ENCODE measurements at regions not wholly inside any gene's neighbourhood (a gene's known extent, or its start where the extent isn't known, plus 50 kb on each side); places are given as distances from the start of the nearest gene placed in this dataset.
"Not testable (repeated sequence)": the region's sequence is repeated elsewhere in the genome, so short reads cannot be mapped to it uniquely, and the experiment has no call there.

DNA sequence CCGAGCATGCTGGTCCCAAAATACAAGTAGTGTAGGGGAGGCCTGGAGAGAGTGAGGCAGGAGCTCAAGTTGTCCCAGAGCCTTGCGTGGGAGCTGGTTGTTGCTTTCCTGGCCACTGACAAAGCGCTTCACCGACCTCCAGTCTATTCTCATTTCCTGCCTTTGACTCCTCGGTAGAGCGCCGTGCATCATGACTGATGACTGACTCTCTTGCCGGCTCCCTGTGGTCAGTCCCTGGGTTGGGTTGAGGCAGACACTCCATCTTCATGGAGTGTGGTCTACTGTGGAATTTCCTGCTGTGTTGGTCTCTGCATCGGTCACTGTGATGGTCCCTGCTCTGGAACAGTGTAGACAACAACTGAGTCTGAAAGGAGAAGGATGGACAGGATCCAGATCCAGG lies 175.1 kb upstream of the S1PR3 start:
- DNase-seq (ENCODE audit: low read depth), result no peak

DNA sequence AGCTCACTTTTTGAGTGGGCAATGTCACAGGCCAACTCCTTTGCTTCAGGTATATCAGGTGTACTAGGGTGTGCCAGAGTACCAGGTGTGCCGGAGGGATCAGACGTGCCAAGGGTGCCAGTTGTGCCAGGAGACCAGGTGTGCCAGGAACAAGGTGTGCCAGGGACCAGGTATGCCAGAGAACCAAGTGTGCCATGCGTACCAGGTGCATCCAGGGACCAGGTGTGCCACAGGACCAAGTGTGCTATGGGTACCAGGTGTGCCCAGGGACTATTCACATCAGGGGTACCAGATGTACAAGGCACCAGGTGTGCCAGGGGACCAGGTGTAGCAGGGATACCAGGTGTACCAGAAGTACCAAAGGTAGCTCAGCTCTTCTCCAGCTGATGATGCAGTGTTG lies 174.7 kb upstream of the S1PR3 start:
- no peak for DNase-seq (ENCODE audit: low read depth)

GRCh38 chr9:88817628-88818027 lies 173.6 kb upstream of the S1PR3 start:
- DNase-seq (ENCODE audit: low read depth), result no peak

- no peak for DNase-seq (ENCODE audit: low read depth)
Measured at GRCh38 chr9:88818495-88819201, 172.6 kb upstream of the S1PR3 start.

- no peak for DNase-seq (ENCODE audit: low read depth)
Measured at GRCh38 chr9:88819476-88819875, 171.8 kb upstream of the S1PR3 start.

GRCh38 chr9:88820055-88820454 lies 171.2 kb upstream of the S1PR3 start:
- no peak for DNase-seq (ENCODE audit: low read depth)

DNA sequence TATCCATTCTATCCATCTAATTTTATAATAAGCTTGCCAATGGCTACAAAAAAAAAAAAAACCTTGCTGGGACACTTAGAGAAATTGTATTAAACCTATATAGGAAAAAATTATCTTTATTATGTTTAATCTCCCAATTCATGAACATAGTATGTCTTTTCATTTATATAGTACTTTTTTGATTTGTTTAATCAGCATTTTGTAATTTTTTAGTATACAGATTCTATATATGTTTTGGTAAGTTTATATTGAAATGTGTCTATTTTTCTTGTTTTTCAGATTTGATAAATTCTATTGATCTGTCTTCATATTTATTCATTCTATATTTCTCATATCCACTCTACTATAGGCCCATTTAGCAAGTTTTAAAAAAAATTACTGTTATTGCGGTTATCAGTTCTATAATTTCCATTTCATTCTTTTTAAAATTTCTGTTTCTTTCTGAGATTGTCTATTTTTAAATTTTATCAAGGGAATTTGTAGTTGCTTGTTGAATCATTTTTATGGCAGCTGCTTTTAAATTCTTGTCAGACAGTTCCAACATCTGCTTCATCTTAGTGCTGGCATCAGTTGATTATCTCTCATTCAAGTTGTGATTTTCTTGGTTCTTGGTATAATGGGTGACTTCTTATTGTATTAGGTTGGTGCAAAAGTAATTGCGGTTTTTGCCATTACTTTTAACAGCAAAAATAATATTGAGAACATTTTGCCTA lies 170.1 kb upstream of the S1PR3 start:
- no peak for DNase-seq (ENCODE audit: low read depth)

- no peak for DNase-seq (ENCODE audit: low read depth)
Measured at GRCh38 chr9:88821746-88822106, 169.5 kb upstream of the S1PR3 start.

DNA sequence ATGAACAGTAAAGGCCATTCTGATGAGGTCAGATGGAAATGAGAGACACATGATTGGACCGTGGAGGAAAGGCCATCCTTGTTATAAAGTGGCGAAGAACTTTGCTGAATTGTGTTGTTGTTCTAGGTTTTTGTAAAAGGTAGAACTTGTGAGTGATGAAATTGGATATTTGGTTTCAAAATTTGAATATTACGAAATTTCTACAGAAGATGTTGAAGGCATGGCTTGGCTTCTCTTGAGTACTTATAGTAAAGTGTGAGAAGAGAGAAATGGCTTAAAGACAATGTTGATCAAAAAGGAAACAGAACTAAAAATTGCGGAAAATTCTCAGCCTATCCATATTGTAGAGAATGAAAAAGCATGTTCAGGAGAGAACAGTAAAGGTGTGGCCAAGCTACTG lies 166.6 kb upstream of the S1PR3 start:
- no peak for DNase-seq (ENCODE audit: low read depth)

GRCh38 chr9:88826181-88826580 lies 165.1 kb upstream of the S1PR3 start:
- DNase-seq (ENCODE audit: low read depth), result no peak

DNA sequence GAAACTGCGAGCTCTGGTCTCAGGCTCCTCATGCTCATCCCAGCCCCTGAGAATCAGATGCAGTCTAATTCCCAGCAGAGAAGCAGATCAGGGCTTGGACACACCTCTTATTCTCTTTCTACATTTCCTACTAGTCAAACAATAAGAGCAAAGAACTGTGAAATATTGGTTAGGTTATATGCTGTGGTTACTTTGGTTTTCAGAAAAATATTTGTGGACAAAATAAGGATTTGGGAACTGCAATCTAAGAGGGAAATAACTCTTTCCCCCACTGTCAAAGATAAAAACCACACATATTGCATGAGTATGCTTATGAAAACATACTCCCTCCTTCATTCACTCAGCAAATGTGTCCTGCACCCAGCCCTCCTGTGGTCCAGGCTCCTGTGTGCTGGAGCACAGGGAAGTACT lies 164.5 kb upstream of the S1PR3 start:
- no peak for DNase-seq (ENCODE audit: low read depth)

DNA sequence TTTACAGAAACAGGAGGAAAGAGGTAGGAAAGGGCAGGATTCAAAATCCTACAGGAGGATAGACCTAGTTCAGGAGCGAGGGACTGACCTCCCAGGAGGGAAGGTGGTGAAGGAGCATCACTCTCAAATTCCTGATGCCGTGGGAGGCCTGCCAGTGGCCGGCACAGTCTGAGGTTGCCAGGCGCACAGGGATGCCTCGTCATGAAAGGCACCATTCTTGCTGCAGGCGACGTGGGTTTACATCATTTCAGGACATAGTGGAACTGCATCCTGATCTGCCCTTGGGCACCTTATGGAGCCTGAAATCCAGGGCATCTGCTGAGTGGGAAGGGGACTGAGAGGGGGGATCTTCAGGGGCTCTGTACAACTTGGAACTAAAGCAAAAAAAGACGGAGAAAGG lies 163.2 kb upstream of the S1PR3 start:
- no peak for DNase-seq (ENCODE audit: low read depth)

- no peak for DNase-seq (ENCODE audit: low read depth)
Measured at GRCh38 chr9:88828492-88828974, 162.7 kb upstream of the S1PR3 start.

GRCh38 chr9:88829276-88829675 lies 162.0 kb upstream of the S1PR3 start:
- DNase-seq (ENCODE audit: low read depth), result no peak

GRCh38 chr9:88831713-88832407 lies 159.4 kb upstream of the S1PR3 start:
- DNase-seq (ENCODE audit: low read depth), result no peak

GRCh38 chr9:88833946-88834345 lies 157.3 kb upstream of the S1PR3 start:
- no peak for DNase-seq (ENCODE audit: low read depth)

DNA sequence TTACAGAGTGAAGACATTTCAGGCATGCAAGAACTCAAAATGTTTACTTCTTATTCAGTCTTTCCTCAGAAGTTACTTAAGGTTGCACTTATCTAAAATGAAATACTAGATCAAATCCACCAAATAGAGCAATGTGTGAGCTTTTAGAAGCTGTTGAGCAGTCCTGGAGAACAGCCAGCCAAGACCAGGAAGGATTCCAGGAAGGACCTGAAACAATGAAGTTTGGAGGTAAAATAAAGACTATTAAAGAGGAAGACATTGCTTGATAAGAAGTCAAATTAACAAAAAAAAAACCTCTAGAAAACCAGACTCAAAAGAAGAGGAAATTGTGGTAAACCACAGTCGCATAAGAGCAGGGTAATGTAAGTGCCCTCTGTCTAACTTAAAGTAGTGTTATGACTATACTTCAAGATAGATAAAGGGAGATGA lies 156.2 kb upstream of the S1PR3 start:
- DNase-seq (ENCODE audit: low read depth), result no peak

- no peak for DNase-seq (ENCODE audit: low read depth)
Measured at GRCh38 chr9:88835772-88836171, 155.5 kb upstream of the S1PR3 start.

- no peak for DNase-seq (ENCODE audit: low read depth)
Measured at GRCh38 chr9:88837731-88838130, 153.5 kb upstream of the S1PR3 start.

DNA sequence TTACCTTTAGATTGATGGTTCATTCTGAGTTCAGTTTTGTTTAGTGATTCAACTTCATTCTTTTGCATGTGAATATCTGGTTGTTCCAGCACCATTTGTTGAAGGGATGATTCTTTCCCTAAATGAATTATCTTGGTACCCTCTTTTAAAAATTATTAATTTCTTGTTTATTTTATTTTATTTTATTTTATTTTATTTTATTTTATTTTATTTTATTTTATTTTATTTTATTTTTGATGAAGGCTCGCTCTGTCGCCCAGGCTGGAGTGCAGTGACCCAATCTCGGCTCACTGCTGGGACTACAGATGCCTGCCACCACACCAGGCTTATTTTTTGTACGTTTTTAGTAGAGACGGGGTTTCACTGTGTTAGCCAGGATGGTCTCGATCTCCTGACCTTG lies 141.4 kb upstream of the S1PR3 start:
- DNase-seq (ENCODE audit: low read depth), result not testable (repeated sequence)

DNA sequence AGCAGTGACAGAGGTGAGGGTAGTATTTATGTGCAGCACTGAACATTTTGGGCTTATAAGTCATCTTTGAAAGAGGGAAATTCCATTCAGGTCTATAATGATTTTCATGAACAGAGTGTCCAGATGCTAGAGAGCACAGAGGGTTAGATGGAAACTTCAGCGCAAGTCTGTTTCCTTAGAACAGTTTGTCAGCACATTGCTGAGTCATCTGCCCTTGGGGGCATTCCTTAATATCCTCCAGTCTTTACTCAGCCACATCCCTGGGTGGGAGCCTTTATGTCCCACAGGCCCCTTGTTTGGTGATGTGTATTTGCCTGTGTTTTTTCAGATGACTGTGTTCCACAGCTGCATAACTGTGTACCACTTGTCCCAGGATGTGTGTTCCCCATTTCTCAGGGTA lies 138.5 kb upstream of the S1PR3 start:
- DNase-seq (ENCODE audit: low read depth), result no peak

GRCh38 chr9:88870627-88871026 lies 120.6 kb upstream of the S1PR3 start:
- DNase-seq (ENCODE audit: low read depth), result no peak

DNA sequence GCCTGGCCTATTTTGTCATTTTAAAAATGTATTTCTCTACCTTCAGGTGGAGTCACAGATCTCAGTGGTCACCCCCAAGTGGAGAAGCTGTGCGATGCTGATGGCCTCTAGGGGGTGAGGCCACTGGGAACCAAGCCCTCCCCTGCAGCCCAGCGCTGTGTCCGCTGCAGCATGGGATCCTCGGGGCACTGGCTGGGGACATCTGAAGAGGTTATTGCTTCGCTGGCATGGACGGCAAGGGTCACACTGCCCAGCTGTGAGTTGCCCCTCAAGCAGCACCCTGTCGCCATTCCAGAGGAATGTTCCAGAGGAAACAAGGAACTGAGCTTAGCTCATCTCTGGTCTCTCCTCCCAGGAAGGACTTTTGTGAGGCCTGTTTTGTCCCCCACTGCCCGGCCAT lies 119.6 kb upstream of the S1PR3 start:
- no peak for DNase-seq (ENCODE audit: low read depth)

Data from stimulated activated CD8-positive, alpha-beta memory T cell treated with anti-CD3 and anti-CD28 coated beads, Interleukin-15, amount 100 ng/mL, for 1 hour (primary cell).